T-helper 17 cell (primary cell): ENCODE measurements at regions not wholly inside any gene's neighbourhood (a gene's known extent, or its start where the extent isn't known, plus 50 kb on each side); places are given as distances from the start of the nearest gene placed in this dataset.

Experiments
- ATAC-seq: fragments of 150-1000 bp; cut with Tn5 transposase; 2 replicates; pipeline ENCODE4 v1.10.0; 2021; ENCODE audit warnings: mild to moderate bottlenecking, moderate library complexity
- DNase-seq, 3 donors: peaks; one replicate each; pipeline versions ENCODE4 v3.0.0 to v3.0.0-alpha.2; 2020 to 2021
- H3K9me3 ChIP-seq: one replicate; pipeline ENCODE4 v1.7.0; 2013; ENCODE audit warnings: low read length, mild to moderate bottlenecking; ENCODE audit not compliant: control insufficient read depth, poor library complexity, severe bottlenecking
- H3K27ac Mint-ChIP-seq: one replicate; pipeline ENCODE4 v1.8.0; 2022; ENCODE audit warnings: mild to moderate bottlenecking, moderate library complexity, mixed read lengths
- H3K27me3 Mint-ChIP-seq: one replicate; pipeline ENCODE4 v1.8.0; 2022; ENCODE audit warnings: mixed read lengths
- H3K36me3 Mint-ChIP-seq: one replicate; pipeline ENCODE4 v1.8.0; 2022; ENCODE audit warnings: low read depth, mixed read lengths
- H3K4me1 Mint-ChIP-seq: one replicate; pipeline ENCODE4 v1.8.0; 2022; ENCODE audit warnings: mild to moderate bottlenecking, mixed read lengths
- H3K4me3 Mint-ChIP-seq: one replicate; pipeline ENCODE4 v1.8.0; 2022; ENCODE audit warnings: mild to moderate bottlenecking, moderate library complexity, mixed read lengths

DNA sequence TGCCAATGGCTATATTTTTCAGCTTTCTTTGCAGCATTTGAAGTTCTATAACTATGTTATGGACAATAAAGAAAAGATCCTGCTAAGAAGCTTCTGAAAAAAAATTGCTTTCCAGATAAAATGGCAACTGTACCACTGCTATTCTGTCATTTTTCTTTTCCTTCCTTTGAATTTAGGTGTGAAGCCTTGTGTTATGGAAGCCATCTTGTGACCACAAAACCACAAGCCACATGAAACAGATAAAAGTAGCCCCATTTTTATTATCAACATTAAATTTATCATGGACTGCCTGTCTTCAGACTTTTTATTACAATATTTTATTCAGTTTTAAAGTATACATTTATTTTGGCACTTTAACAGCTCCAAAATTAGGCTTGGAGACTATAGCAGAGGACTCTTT, 289.9 kb upstream of the ACTBL2 start:
- Mint-ChIP-seq H3K4me1 (no peaks in the 10 kb centered on the region), H3K36me3 (no peaks in the 10 kb centered on the region), H3K27me3 (peaks cover 20% of the 10 kb centered on the region), H3K4me3 (no peak overlapping the region), H3K27ac (no peak overlapping the region)
- DNase-seq: no peak
- no peak for ATAC-seq
- H3K9me3 ChIP-seq: no peaks in the 10 kb centered on the region

DNA sequence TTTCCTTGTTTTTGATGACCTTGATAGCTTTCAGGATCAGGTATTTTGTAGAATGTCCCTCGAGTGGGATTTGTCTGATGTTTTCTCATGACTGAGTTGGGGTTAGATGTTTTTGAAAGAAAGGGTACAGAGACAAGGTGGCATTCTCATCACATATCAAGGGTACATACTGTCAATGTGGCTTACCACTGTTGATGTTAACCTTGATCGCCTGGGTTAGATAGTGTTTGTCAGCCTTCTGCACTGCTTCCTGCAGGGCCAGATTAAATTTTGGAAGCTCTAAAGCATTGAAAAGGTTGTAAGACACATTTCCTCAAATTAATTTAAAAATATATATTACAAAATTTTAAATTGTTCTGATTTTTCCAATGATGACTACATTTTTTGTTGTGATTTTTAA, 287.4 kb upstream of the ACTBL2 start:
- ATAC-seq (no peak), DNase-seq (no peak)
- Mint-ChIP-seq H3K36me3 (no peaks in the 10 kb centered on the region), H3K4me1 (no peaks in the 10 kb centered on the region), H3K4me3 (no peak overlapping the region), H3K27me3 (peaks cover 6% of the 10 kb centered on the region), H3K27ac (no peak overlapping the region)
- no peaks in the 10 kb centered on the region for H3K9me3 ChIP-seq

DNA sequence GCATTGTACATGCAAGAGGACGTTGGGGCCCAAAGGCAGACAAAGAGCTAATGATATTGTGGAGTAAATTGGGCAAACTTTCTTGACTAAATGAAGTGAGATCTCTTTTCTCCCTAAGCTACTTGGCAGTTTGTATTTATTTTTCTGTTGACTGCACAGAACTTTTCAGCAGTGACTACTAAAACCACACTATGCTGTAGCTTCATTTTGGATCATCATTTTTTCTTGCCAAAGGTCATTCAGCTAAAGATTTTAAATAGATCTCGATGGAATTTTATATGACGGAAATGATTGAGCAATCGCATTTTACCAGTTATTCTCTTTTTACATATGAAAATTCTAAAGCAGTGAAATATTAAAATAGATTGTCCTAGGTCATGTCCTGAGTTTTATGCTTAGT, 286.1 kb upstream of the ACTBL2 start:
- H3K27me3 Mint-ChIP-seq: peaks cover 6% of the 10 kb centered on the region
- no peak for ATAC-seq

DNA sequence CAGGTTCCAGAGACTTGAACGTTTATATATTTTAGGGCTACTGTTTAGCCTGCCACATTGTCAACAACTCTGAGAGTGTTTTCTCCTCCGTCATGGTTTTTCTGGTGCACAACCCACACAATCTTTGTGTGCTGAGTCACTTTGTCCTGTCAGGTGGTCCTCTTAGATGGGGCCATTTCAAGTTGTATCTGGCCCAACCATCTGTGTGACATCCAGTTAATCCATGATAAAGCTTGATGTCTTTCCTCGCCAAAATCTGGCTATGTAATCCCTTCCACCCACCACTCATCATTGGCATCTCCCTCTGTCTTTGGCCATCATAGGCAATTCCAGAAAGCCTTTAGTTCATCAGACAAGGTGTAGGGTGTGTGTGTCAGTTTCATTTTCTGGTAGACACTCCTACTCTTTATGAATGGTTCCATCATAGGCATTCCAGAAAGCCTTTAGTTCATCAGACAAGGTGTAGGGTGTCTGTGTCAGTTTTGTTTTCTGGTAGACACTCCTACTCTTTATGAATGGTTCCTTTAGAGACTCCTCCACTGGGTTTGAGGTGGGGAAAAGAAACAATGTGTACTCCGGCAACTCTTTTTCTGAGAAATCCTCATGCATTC, 282.0 kb upstream of the ACTBL2 start:
- ATAC-seq: no peak
- Mint-ChIP-seq H3K27ac (no peak overlapping the region), H3K36me3 (no peaks in the 10 kb centered on the region), H3K4me1 (no peaks in the 10 kb centered on the region), H3K27me3 (peaks cover 6% of the 10 kb centered on the region), H3K4me3 (no peak overlapping the region)
- no peaks in the 10 kb centered on the region for H3K9me3 ChIP-seq
- DNase-seq: no peak

More for the DNA sequence above, 286.1 kb upstream of the ACTBL2 start:
- H3K36me3 Mint-ChIP-seq: no peaks in the 10 kb centered on the region
- no peak overlapping the region for H3K27ac Mint-ChIP-seq
- no peak overlapping the region for H3K4me3 Mint-ChIP-seq
- H3K4me1 Mint-ChIP-seq: no peaks in the 10 kb centered on the region
- no peak for DNase-seq
- no peaks in the 10 kb centered on the region for H3K9me3 ChIP-seq

DNA sequence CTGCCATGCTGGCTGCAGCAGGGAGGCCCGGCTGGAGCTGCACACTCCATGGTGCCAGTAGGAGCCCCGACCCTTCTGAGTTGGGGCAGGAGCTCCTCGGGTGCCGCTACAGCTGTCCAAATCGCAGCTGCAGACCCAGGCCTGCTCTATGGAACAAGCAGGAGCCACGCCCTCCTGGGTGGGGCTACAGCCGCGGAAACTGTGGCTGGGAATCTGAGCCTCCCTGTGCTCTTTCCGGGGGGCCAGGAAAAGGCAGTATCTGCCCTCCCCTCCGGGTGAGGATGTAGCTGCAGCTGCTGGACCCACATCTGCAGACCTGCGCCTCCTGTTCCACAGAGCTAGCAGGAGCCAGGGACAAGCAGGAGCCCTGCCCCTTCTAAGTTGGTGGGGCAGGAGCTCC, 278.9 kb upstream of the ACTBL2 start:
- H3K27me3 Mint-ChIP-seq: peaks cover 6% of the 10 kb centered on the region
- DNase-seq: no peak
- no peak overlapping the region for H3K4me3 Mint-ChIP-seq
- H3K36me3 Mint-ChIP-seq: no peaks in the 10 kb centered on the region
- no peak for ATAC-seq
- no peak overlapping the region for H3K27ac Mint-ChIP-seq
- no peaks in the 10 kb centered on the region for H3K4me1 Mint-ChIP-seq
- H3K9me3 ChIP-seq: no peaks in the 10 kb centered on the region

DNA sequence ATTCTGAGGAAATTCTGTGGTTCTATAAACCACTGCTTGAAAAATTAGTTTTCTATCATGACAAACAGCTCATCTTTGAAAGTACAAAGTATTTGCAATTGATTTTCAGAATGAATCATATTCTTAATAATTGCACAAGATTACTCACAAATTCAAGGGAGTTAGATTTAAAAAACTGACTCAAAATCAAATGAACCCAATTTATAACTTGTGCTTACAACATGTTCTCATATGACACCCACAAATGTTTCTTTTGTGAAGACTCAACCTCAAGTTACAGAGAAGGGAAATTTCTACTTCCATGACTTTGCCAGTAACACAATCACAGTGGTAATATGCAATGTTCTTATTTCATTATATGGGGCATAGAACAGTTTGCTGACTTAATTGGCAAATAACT, 272.0 kb upstream of the ACTBL2 start:
- no peak for ATAC-seq
- Mint-ChIP-seq H3K4me1 (no peaks in the 10 kb centered on the region), H3K27me3 (peaks cover 21% of the 10 kb centered on the region), H3K27ac (no peak overlapping the region), H3K36me3 (no peaks in the 10 kb centered on the region), H3K4me3 (no peak overlapping the region)
- H3K9me3 ChIP-seq: no peaks in the 10 kb centered on the region
- DNase-seq: no peak

DNA sequence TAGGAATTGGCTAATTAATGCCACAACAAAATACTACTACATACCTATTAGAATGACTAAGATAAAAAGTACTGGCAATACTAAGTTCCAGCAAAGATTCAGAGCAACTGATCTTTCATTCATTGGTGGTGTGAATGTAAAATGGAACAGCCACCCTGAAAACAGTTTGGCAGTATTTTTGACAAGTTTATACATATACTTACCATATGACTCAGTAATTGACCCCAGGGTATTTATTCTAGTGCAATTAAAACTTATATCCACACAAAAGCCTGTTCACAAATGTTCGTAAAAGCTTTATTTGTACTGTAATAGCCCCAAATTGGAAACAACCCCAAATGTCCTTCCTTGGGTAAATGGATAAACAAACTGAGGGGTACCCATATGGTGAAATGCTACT, 270.8 kb upstream of the ACTBL2 start:
- Mint-ChIP-seq H3K36me3 (no peaks in the 10 kb centered on the region), H3K4me1 (no peaks in the 10 kb centered on the region), H3K27me3 (peaks cover 31% of the 10 kb centered on the region), H3K4me3 (no peak overlapping the region), H3K27ac (no peak overlapping the region)
- H3K9me3 ChIP-seq: no peaks in the 10 kb centered on the region
- ATAC-seq (no peak), DNase-seq (no peak)

DNA sequence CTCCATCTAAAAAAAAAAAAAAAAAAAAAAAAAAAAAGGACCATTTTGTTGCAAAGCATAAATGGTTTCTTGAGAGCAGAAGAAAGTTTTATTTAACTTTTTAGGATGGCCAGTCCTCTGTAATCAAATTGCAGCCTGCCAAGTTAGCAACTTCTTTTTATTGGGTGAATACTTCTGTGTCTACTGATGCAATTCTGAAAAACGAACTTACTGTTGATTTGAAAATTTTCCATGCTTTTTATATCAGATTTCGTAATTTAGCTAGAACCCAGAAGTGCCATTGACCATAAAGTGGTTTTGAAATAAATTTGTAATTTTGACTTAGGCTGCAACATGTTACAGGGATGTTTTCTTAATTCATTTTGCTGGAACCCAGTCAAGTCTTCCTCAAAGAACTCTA, 269.1 kb upstream of the ACTBL2 start:
- H3K36me3 Mint-ChIP-seq: no peaks in the 10 kb centered on the region
- H3K27ac Mint-ChIP-seq: no peak overlapping the region
- no peak overlapping the region for H3K4me3 Mint-ChIP-seq
- H3K9me3 ChIP-seq: no peaks in the 10 kb centered on the region
- ATAC-seq (no peak), DNase-seq (no peak)
- H3K27me3 Mint-ChIP-seq: peaks cover 28% of the 10 kb centered on the region
- no peaks in the 10 kb centered on the region for H3K4me1 Mint-ChIP-seq

DNA sequence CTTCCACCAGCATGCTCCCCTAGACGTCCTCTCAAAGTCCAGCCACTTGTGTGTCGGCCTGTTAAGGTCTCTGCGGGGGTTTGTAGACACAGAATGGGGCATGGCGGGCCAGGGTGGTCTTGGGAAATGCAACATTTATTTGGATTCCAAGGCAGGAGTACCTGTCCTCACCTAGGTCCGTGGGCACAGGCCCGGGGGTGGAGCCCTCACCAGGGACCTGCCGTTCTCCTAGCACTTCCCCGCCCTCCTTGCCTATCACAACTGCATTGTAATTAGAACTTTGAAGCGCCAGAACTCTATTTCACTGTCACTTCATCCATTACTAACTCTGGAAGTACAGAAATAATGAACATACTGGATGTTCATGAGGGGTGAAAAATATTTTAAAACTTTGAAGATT, 268.3 kb upstream of the ACTBL2 start:
- H3K4me1 Mint-ChIP-seq: no peaks in the 10 kb centered on the region
- DNase-seq: no peak
- peaks cover 29% of the 10 kb centered on the region for H3K27me3 Mint-ChIP-seq
- no peak overlapping the region for H3K4me3 Mint-ChIP-seq
- no peak overlapping the region for H3K27ac Mint-ChIP-seq
- ATAC-seq: no peak
- H3K36me3 Mint-ChIP-seq: no peaks in the 10 kb centered on the region
- H3K9me3 ChIP-seq: no peaks in the 10 kb centered on the region

DNA sequence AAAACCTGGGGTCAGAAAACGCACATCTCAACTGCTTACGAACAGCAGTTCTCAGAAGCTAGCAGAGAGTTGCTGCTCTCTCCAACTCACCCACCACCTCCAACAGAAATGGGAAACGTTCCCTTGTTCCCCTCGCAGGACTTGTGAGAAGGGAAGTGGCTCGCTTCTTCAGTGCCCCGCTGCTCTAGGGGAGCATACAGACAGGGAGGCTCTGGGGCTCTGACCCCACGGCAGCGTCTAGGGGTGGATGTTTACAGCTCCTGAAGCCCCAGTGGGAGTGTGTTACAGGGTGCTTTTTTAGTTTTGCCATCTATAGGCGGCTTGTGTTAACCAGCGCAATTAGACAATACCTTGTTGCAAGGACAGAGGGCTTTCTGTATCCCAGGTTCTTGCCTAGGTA, 267.7 kb upstream of the ACTBL2 start:
- no peaks in the 10 kb centered on the region for H3K9me3 ChIP-seq
- H3K4me3 Mint-ChIP-seq: no peak overlapping the region
- H3K27me3 Mint-ChIP-seq: peaks cover 29% of the 10 kb centered on the region
- H3K36me3 Mint-ChIP-seq: no peaks in the 10 kb centered on the region
- no peak overlapping the region for H3K27ac Mint-ChIP-seq
- no peak for DNase-seq
- no peak for ATAC-seq
- no peaks in the 10 kb centered on the region for H3K4me1 Mint-ChIP-seq

DNA sequence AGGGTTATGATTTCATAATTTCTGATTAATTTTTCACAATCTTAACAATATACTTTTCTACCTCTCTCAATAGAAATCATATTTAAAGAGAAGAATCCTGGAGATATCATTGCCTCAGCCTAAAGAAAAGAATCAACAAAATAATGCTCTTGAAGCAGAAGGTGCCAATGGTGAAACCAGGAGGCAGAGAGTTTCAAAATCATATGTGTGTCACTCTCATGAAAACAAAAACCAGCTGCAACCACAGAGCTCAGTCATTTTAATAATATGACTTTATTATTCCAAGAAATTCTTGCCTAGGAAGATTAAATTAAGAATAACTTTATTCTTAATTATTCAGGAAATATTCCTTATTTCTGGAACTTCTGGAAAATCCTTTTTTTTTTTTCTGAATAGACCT, 266.8 kb upstream of the ACTBL2 start:
- Mint-ChIP-seq H3K4me1 (peaks cover 3% of the 10 kb centered on the region), H3K27me3 (peaks cover 29% of the 10 kb centered on the region), H3K27ac (no peak overlapping the region), H3K4me3 (no peak overlapping the region), H3K36me3 (no peaks in the 10 kb centered on the region)
- H3K9me3 ChIP-seq: no peaks in the 10 kb centered on the region
- DNase-seq (no peak), ATAC-seq (no peak)

DNA sequence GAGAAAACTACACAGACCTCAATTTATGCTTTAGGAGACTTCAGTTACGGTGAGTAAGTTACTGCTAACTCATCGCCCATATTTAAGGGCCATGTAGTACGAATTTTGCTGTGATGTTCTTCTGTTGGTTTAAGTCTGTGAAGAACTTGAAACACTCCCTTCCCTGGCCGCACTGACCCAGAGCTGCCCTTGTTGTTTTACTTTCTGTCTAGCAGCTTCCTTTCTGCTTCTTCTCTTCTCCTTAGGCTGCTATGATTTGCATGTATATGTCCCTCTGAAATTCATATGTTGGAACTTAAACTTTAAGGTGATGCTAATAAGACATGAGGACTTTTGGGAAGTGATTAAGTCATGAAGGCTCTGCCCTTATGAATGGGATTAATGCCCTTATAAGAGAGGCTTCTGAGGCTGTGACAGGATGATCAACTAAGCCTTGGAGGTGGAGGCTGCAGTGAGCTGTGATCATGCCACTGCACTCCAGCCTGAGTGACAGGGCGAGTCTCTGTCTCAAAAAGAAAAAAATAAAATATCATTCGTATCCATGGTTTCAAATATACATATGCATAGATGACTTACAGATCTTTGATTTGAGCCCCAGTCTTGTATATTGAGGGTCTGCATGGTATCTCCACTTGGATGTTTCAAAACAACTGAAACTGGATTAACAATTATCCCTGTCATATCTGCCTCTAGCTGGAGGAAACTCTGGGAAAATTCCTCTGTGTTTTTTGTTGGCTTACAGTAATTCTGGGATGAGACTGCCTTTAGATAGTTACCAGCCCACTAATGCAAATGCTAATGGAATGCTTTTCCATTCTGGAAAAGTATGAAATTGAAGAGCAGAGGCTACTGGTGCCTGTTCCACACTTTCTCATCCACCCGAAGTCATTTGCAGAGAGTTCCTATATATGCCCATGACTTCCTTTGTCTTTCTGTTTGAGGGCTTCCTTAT, 263.4 kb upstream of the ACTBL2 start:
- Mint-ChIP-seq H3K27ac (no peak overlapping the region), H3K27me3 (peaks cover 29% of the 10 kb centered on the region), H3K4me1 (peaks cover 3% of the 10 kb centered on the region), H3K4me3 (no peak overlapping the region), H3K36me3 (no peaks in the 10 kb centered on the region)
- DNase-seq (no peak), ATAC-seq (no peak)
- no peaks in the 10 kb centered on the region for H3K9me3 ChIP-seq

DNA sequence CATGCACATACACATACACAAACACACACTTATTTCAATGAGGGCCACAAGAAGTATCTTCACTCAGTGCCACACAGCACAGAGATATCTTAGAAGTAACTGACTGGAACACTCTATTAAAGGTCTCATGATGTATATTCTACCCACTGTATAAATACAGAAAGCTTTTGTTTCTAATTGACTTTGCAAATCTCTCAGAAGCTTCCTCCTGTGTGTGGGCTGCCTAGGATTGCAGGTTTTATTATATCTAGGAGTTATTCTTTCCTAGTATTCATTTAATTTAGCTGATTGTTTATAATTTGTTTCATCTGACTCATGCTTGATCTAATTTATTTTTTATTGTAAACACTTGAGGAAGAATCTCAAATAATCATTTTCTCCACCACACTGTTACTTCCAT, 262.4 kb upstream of the ACTBL2 start:
- no peaks in the 10 kb centered on the region for H3K9me3 ChIP-seq
- DNase-seq (no peak), ATAC-seq (no peak)
- Mint-ChIP-seq H3K4me3 (no peak overlapping the region), H3K36me3 (no peaks in the 10 kb centered on the region), H3K4me1 (peaks cover 3% of the 10 kb centered on the region), H3K27me3 (peaks cover 20% of the 10 kb centered on the region), H3K27ac (no peak overlapping the region)

DNA sequence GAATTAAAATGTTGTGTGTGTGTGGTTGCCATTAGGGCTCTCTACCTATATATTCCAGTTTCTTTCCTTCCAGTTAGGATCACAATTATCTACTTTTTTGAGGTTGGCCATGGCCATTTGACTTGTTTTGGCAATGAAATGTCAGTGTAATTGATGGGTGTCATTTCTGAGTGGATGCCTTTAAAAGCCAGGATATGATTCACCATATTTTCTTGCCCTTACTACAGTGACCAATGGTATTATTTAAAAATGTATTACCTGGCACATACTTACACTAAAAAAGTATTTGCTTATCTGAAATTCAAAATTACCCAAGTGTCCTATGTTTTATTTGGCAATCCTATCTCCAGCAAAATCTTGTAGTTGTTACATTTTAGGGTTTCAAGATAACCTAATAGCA, 258.7 kb upstream of the ACTBL2 start:
- no peak overlapping the region for H3K4me3 Mint-ChIP-seq
- peaks cover 5% of the 10 kb centered on the region for H3K27me3 Mint-ChIP-seq
- ATAC-seq (no peak), DNase-seq (no peak)
- H3K9me3 ChIP-seq: no peaks in the 10 kb centered on the region
- no peaks in the 10 kb centered on the region for H3K36me3 Mint-ChIP-seq
- H3K4me1 Mint-ChIP-seq: peaks cover 3% of the 10 kb centered on the region
- no peak overlapping the region for H3K27ac Mint-ChIP-seq
